ENCODE measurements at regions not wholly inside any gene's neighbourhood (a gene's known extent, or its start where the extent isn't known, plus 50 kb on each side); places are given as distances from the start of the nearest gene placed in this dataset.
"Not testable (repeated sequence)": the region's sequence is repeated elsewhere in the genome, so short reads cannot be mapped to it uniquely, and the experiment has no call there.

- no peak for DNase-seq
Measured at GRCh38 chr7:12893292-12893691, 205.9 kb downstream of the ARL4A start.

- DNase-seq: no peak
Measured at GRCh38 chr7:12895296-12895695, 207.9 kb downstream of the ARL4A start.

- DNase-seq: peak; percentile 79
Measured at GRCh38 chr7:12896316-12896715, 208.9 kb downstream of the ARL4A start.

GRCh38 chr7:12898004-12898403, 210.6 kb downstream of the ARL4A start:
- no peak for DNase-seq

GRCh38 chr7:12898620-12899019, 211.2 kb downstream of the ARL4A start:
- no peak for DNase-seq

- no peak for DNase-seq
Measured at GRCh38 chr7:12905671-12906070, 218.2 kb downstream of the ARL4A start.

- DNase-seq: no peak
Measured at GRCh38 chr7:12907774-12908173, 220.3 kb downstream of the ARL4A start.

- no peak for DNase-seq
Measured at GRCh38 chr7:12909483-12909882, 222.1 kb downstream of the ARL4A start.

- no peak for DNase-seq
Measured at GRCh38 chr7:12911053-12911452, 223.6 kb downstream of the ARL4A start.

- no peak for DNase-seq
Measured at GRCh38 chr7:12913002-12913401, 225.6 kb downstream of the ARL4A start.

GRCh38 chr7:12917801-12918200, 230.4 kb downstream of the ARL4A start:
- DNase-seq: no peak

GRCh38 chr7:12921751-12922345, 234.4 kb downstream of the ARL4A start:
- DNase-seq: no peak

GRCh38 chr7:12923971-12924370, 236.5 kb downstream of the ARL4A start:
- DNase-seq: no peak

GRCh38 chr7:12926206-12926605, 238.8 kb downstream of the ARL4A start:
- no peak for DNase-seq

GRCh38 chr7:12927635-12928434, 240.4 kb downstream of the ARL4A start:
- DNase-seq: no peak

- no peak for DNase-seq
Measured at GRCh38 chr7:12929476-12930140, 242.2 kb downstream of the ARL4A start.

GRCh38 chr7:12930534-12930933, 243.1 kb downstream of the ARL4A start:
- no peak for DNase-seq

GRCh38 chr7:12931465-12931864, 244.0 kb downstream of the ARL4A start:
- not testable (repeated sequence) for DNase-seq

- DNase-seq: no peak
Measured at GRCh38 chr7:12939694-12940093, 252.3 kb downstream of the ARL4A start.

GRCh38 chr7:12941512-12941911, 254.1 kb downstream of the ARL4A start:
- DNase-seq: peak; percentile 71

GRCh38 chr7:12942609-12943008, 255.2 kb downstream of the ARL4A start:
- peak; percentile 93 for DNase-seq

- no peak for DNase-seq
Measured at GRCh38 chr7:12943781-12944180, 256.3 kb downstream of the ARL4A start.

- no peak for DNase-seq
Measured at GRCh38 chr7:12945901-12946300, 258.5 kb downstream of the ARL4A start.

GRCh38 chr7:12947465-12947864, 260.0 kb downstream of the ARL4A start:
- DNase-seq: no peak

Measured in NCI-H82 (cell line).